GM12875 (cell line): ENCODE measurements at regions not wholly inside any gene's neighbourhood (a gene's known extent, or its start where the extent isn't known, plus 50 kb on each side); places are given as distances from the start of the nearest gene placed in this dataset.

Experiments used
- H3K4me3 ChIP-seq: one replicate; pipeline ENCODE4 v1.5.1; 2011; ENCODE audit warnings: low read depth, low read length, control low read depth
- CTCF ChIP-seq: IDR thresholded peaks from 2 replicates; pipeline ENCODE4 v1.5.1; 2011; ENCODE audit warnings: low read depth, mild to moderate bottlenecking, control low read depth, inconsistent platforms, low read length, moderate library complexity, borderline replicate concordance; ENCODE audit not compliant: insufficient read depth

- TF ChIP-seq CTCF, result no peak
- H3K4me3 ChIP-seq, result no peak overlapping the region
Observed at GRCh38 chr1:213572912-213573647, 414.7 kb upstream of the PROX1 start.

DNA sequence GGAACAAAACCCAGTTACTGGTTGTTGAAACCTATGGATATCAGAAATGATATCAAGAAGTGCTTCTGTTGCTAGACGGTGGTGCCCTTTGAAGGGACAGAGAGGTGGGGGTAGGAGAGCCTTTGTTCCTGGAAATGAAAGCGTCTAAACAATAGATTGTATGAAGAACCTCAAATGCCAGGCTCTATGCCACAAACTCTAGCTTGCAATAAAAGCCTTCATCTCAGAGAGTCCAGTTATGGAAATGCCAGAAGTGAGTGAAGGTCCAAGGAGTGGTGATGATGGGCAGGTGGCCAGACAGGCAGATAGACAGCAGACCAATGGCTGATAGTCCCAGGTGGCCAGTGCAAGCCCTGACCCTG lies 414.1 kb upstream of the PROX1 start:
- H3K4me3 ChIP-seq, result no peak overlapping the region
- TF ChIP-seq CTCF, result no peak

DNA sequence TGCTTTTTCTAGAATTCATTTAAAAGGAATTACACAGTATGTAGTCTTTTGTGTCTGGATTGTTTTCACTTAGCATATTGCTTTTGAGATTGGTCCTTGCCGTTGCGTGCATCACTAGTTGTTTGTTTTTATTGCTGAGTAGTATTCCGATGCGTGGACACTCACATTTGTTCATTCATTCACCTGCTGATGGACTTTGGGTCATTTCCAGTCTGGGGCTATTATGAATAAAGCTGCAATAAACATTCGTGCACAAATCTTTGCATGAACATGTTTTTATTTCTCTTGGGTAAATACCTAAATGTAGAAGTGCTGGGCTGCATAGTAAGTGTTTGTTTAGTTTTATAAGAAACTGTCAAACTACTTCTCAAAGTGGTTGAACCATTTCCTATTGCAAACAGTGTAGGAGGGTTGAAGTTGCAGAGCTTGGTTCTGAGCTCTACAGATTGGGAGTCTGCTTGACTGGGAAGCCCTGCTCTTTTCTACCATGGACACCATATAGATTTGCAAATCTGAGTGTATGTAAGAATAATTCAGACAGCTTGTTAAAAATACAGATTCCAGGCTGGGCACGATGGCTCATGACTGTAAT lies 404.7 kb upstream of the PROX1 start:
- no peak for TF ChIP-seq CTCF
- H3K4me3 ChIP-seq, result no peak overlapping the region

DNA sequence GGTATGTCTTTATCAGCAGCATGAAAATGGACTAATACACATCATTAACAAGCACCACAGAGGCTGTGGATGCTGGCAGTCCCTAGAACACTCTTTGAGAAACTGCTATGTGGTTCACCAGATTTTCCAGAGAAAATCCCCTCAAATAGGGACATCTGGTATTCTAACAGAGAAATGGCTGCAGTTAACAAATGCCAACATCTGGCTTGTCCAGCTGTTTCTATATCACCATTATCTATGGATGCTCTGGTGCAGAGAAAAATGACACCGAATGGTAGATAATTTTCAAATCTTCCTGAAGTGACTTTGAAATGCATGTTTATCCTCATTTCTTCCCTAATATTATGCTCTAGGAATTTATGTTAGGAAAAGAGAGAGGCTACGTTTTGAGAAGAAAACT lies 403.5 kb upstream of the PROX1 start:
- no peak overlapping the region for H3K4me3 ChIP-seq
- no peak for TF ChIP-seq CTCF

DNA sequence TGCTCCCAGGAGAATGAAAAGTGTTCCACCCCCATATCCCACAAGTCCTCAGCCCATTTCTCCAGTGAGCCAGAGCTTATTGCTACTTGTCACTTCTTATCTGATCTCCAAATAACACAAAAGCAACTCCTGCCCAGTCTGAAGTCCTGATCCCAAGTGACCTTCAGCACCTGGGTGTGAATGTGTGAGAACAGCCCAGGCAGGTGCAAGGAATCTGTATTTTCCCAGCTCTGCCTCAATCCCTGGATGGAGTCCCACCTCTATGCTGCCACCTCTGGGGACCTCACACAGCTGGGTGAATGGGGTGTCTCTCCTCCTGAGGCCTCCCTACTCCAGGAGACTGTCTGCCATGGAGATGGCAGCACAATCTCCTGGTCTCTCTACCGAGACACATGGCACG lies 402.4 kb upstream of the PROX1 start:
- TF ChIP-seq CTCF, result no peak

DNA sequence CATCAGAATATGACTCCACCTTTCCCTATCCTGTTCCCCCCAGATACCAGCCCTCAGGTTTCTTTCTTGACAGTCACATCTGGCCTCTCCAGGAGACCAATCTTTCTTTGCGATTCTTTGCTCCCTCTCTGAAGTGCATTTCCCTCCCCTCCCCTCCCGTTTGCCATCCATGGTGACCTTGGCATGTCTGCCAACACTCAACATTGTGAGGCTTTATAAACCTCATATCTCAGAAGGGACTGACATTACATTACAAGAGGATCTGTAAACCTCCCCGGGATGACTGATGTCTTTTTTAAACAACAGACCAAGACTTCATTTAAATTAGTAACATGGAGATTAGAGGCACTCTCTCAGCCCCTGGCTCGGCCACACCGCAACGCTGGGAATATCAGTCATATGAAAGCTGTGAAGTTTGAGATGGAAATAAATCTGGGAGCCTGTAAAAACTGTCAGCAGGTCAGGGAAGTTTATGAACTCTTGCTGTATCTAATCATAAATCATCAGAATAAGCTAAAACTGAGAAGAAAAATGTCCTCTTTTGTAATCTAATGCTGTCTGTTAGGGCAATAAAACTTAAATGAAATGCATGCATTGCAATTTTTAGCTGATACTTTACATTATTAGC lies 401.7 kb upstream of the PROX1 start:
- TF ChIP-seq CTCF, result no peak
- no peak overlapping the region for H3K4me3 ChIP-seq

More for the DNA sequence above, 402.4 kb upstream of the PROX1 start:
- H3K4me3 ChIP-seq, result no peak overlapping the region

DNA sequence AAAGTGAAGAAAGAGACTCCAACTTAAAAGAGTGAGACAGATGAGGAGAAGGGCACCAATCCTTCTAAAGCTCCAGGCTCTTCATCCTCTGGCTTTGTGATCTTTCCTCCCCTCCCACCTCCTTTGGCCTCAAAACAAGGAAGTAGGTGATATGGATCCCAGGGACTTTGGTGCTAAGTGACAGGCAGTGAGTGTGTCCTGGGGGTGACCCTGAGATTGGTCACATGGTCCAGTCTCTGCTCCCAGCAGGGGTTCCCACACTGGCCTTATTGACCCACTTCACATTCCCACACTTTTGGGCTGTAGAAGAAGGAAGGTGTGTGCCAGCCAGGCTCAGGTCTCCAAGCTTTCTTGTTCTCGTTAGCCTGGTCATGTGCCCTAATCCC lies 401.2 kb upstream of the PROX1 start:
- TF ChIP-seq CTCF, result no peak
- no peak overlapping the region for H3K4me3 ChIP-seq
